ENCODE measurements at regions not wholly inside any gene's neighbourhood (a gene's known extent, or its start where the extent isn't known, plus 50 kb on each side); places are given as distances from the start of the nearest gene placed in this dataset.
"Not testable (repeated sequence)": the region's sequence is repeated elsewhere in the genome, so short reads cannot be mapped to it uniquely, and the experiment has no call there.

DNA sequence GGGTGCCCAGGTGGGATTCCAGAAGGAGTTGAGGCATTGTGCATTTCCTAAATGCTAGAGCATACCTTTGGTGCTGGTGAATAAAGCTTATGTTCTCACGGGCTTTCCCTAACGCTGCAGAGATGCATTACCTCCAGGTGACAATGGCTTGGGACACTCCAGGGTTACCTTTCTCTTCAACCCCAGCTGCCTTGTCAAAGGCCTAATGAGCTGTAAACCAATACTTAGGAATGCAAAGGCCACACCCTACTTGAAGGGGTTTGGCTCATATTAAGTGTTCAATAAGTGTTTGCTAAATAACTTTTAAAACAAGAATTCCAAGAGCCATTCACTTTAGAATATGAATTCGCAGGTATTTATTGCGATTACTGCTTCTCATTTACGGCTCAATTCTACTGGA, 77.6 kb upstream of the PAX8 start:
- H3K27ac Mint-ChIP-seq; H3K9me3 Mint-ChIP-seq; H3K36me3 Mint-ChIP-seq; DNase-seq (ENCODE audit: low spot score); ATAC-seq; H3K4me3 Mint-ChIP-seq; H3K4me1 Mint-ChIP-seq (ENCODE audit: low read depth in 2 of 2): not testable (repeated sequence)
- H3K27me3 Mint-ChIP-seq: peaks cover 6 to 15% of the 10 kb centered on the region in 2 donors

DNA sequence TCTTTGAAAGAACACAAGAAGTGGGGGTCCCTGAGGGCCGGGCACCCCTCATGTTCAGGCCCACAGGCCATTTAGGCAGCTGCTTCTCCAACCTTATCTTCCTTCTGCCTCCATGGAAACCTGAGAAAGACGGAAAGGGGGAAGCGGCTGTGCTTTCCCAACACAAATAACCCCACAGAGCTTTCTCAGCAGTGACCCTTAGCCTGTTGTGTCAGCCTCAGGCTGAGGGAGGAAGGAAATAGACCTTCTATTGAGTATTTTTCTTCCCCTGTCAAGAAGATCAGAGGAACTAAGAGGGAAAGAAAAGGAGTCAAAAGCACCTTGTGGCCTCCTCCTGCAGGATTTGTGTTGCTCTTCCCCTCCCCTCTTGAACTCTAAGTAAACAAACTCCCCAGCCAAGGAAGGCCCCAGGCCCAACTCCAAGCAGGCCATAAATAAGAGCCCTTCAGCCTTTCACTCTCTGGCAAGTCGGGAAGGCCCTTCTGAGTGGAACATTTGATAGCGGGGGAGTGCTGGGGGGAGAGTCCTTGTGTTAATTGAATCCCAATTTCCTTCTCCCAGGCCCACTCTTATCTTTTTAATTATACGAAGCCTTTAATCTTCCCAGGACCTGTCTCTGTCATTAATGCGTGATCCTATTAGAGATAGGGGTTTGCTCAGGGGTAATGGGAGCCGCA, 76.8 kb upstream of the PAX8 start:
- DNase-seq (ENCODE audit: low spot score); ATAC-seq; H3K9me3 Mint-ChIP-seq; H3K27ac Mint-ChIP-seq; H3K36me3 Mint-ChIP-seq; H3K4me1 Mint-ChIP-seq (ENCODE audit: low read depth in 2 of 2); H3K4me3 Mint-ChIP-seq: not testable (repeated sequence)
- peaks cover 6 to 17% of the 10 kb centered on the region in 2 donors for H3K27me3 Mint-ChIP-seq

DNA sequence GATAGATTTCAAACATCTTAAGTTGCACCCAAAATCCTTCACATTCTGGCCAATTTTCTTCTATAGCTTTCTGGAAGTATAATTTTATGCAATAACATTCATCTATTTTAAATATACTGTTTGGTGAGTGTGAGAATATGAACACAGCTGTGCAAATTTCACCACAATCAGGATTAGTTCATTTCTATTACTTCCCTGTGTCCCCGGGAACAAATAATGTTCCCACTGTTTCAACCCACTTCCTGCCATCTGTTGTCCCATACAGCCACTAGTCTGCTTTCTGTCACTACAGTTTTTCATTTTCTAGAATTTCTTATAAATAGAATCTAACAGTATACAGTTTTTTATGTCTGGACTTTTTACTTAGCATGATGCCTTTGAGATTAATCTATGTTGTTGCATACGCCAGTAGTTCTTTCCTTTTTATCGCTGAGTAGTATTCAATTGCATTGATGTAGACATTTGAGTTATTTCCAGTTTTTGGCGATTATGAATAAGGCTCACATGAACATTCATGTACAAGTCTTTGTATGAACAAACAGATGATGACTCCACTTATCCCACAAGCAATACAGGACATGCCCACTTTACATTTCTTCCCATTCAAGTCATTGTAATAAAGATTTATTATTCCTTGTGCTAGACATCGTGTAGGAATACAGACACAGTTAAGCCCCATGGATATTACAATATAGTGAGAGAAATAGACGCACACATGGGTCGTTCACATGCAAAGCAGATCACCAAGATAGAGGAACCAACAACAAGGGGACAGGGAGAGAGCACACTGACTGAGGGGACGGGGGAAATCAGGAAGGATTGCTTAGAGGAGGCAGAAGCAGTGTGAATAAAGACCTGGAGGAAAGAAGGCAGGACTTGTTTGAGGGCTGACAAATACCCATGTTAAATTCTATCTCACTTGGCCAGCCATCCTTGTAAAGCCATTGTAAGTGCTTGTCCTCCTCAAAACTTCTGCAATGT, 72.9 kb upstream of the PAX8 start:
- H3K27ac Mint-ChIP-seq: no peak overlapping the region
- no peak for ATAC-seq
- H3K27me3 Mint-ChIP-seq: peaks cover 6 to 17% of the 10 kb centered on the region in 2 donors
- no peak for DNase-seq (ENCODE audit: low spot score)
- H3K4me3 Mint-ChIP-seq: no peak overlapping the region
- no peaks in the 10 kb centered on the region for H3K4me1 Mint-ChIP-seq (ENCODE audit: low read depth in 2 of 2)
- H3K36me3 Mint-ChIP-seq: no peaks in the 10 kb centered on the region
- H3K9me3 Mint-ChIP-seq: no peaks in the 10 kb centered on the region

DNA sequence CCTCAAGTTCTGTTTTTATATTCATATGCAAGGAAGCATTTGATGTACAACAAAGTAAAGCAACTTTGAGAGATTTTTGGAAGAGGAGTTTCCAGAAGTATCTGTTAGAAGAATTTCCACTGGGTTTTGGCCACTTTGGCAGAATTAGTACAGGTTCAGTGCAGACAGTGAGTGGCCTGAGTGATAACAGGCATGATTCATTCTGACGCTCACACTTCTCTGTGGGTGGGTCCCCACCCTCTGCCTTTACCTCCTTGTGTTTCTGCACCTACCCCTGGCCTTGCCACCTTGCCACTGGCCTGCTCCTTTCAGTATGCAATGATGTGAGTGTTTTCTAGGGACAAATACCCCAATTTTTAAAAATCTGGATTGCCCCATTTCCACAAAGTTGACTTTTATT, 65.1 kb upstream of the PAX8 start:
- not testable (repeated sequence) for ATAC-seq; H3K27ac Mint-ChIP-seq; H3K4me1 Mint-ChIP-seq (ENCODE audit: low read depth in 2 of 2); H3K4me3 Mint-ChIP-seq; H3K9me3 Mint-ChIP-seq; DNase-seq (ENCODE audit: low spot score); H3K36me3 Mint-ChIP-seq
- peaks cover 8 to 18% of the 10 kb centered on the region in 2 donors for H3K27me3 Mint-ChIP-seq

DNA sequence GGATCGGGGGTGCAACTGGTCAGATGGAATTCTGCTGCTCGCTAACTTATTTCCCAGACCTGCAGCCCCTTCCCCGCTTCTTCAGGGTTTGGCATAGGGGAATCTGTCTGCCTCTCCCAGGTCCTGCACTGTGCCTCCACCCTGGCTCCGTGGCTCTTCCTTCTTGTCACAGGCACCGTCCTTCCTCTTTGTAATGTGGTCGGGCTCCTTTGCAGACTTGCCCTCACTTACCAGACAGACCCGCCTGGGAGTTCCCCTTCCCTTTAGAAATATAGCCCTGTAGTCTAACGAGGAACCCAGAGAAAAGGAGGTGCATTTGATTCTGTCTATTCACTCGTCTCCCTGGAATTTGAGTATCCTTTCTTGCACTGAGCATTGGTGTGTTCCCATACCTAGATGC, 63.9 kb upstream of the PAX8 start:
- Mint-ChIP-seq H3K4me3 (no peak overlapping the region), H3K27ac (no peak overlapping the region), H3K27me3 (peaks cover 8 to 18% of the 10 kb centered on the region in 2 donors), H3K9me3 (no peaks in the 10 kb centered on the region), H3K36me3 (no peaks in the 10 kb centered on the region), H3K4me1 (ENCODE audit: low read depth in 2 of 2) (peaks cover 0 to 4% of the 10 kb centered on the region in 2 donors)
- no peak for DNase-seq (ENCODE audit: low spot score)
- peak in 1 of 2 donors; percentile 28 for ATAC-seq

DNA sequence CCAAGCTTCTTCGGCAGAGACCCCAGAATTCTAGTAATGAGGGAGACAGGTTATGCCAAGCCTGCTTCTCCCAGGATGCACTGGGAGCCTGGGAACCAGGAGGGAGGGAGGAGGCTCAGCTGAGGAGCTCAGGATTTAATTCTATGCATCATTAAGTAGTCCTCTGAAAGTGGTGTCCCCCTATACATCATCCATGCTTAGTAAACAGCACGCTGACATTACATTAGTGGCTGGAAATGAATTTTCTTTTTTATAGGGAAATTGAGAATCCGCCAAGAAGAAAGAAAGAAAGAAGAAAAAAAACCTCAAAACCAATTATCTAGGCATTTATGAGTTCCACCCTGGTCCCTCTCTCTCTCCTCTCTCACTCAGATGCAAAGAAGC, 63.1 kb upstream of the PAX8 start:
- H3K36me3 Mint-ChIP-seq; H3K27ac Mint-ChIP-seq; H3K4me1 Mint-ChIP-seq (ENCODE audit: low read depth in 2 of 2); ATAC-seq; H3K9me3 Mint-ChIP-seq; DNase-seq (ENCODE audit: low spot score); H3K4me3 Mint-ChIP-seq: not testable (repeated sequence)
- H3K27me3 Mint-ChIP-seq: peaks cover 8 to 19% of the 10 kb centered on the region in 2 donors

DNA sequence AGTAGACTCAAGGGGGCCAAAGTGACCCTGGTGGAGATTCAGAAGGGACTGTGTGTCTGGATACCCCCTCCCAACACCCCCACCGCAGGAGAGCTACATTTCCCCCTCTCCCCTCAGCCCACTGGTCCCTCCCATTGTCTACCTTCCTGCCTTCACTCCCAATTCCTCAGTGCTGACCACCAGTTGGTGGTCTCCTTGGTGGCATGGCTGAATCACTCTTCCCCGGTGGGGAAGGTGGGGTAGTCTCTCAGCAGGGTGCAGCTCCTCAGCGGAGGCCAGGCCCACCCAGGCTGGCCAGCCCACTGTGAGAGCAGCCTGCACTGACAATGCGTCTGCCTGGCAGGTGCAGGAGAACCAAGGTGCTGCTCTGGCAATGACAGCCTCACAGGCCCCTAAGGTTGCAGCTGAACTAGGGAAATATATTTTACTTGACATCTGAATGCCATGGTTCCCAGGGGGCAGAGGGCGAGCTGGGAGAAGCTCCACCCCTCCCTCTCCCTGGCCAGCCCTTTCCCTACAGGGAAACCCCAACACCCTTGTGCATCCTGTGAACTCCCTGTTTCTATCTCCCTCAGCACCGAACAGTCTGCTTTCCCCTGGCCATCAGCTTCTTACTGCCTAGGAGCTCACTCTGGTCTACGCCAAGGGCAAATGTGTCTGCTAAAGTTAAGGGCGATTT, 62.6 kb upstream of the PAX8 start:
- Mint-ChIP-seq H3K36me3 (no peaks in the 10 kb centered on the region), H3K27ac (no peak overlapping the region), H3K4me1 (ENCODE audit: low read depth in 2 of 2) (peaks cover 0 to 4% of the 10 kb centered on the region in 2 donors), H3K9me3 (no peaks in the 10 kb centered on the region), H3K27me3 (peaks cover 13 to 23% of the 10 kb centered on the region in 2 donors), H3K4me3 (no peak overlapping the region)
- ATAC-seq (no peak), DNase-seq (ENCODE audit: low spot score) (no peak)

DNA sequence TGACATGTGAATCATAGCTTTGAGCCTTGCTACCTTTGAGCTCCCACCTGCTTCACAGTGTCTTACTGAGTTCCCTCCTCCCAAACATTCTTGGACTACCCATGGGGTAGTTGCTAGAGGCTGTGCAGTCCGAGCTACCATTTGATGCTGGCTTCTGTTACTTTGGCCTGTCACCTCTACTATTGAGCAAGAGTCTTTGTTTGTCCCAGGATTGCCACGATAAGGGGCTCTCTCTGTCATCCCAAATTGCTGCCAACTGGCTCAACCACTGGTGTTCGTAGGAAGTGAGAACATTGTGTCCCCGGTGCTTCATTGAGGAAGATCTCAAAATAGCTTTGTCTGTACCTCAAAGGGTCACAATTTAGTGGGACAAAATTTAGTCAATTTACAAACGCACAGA, 59.1 kb upstream of the PAX8 start:
- Mint-ChIP-seq H3K4me1 (ENCODE audit: low read depth in 2 of 2) (peaks cover 0 to 2% of the 10 kb centered on the region in 2 donors), H3K27ac (no peak overlapping the region), H3K4me3 (no peak overlapping the region), H3K36me3 (no peaks in the 10 kb centered on the region), H3K9me3 (no peaks in the 10 kb centered on the region), H3K27me3 (peaks cover 10 to 16% of the 10 kb centered on the region in 2 donors)
- DNase-seq (ENCODE audit: low spot score) (no peak), ATAC-seq (no peak)

DNA sequence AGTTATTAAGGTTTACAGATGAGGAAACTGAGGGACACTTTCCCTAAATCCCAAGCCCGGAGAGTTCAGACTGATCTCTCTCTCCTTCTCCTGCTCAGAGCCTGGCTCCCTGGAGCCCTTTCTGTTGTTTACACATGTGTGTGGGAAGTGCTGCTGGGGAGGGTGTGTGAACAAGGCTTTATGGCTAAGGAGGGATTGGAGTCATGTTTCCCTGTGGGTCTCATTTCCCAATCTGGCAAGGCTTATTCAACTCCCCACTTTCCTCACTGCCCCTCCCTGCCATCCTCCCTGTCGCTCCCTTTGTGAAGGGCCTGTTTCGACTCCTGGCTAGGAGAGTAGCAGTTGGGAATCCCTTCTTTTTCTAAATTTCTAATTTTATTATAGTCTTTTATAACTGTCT, 57.3 kb upstream of the PAX8 start:
- H3K9me3 Mint-ChIP-seq; H3K4me3 Mint-ChIP-seq; H3K36me3 Mint-ChIP-seq; DNase-seq (ENCODE audit: low spot score); H3K27ac Mint-ChIP-seq; H3K4me1 Mint-ChIP-seq (ENCODE audit: low read depth in 2 of 2); ATAC-seq: not testable (repeated sequence)
- peaks cover 7 to 13% of the 10 kb centered on the region in 2 donors for H3K27me3 Mint-ChIP-seq

DNA sequence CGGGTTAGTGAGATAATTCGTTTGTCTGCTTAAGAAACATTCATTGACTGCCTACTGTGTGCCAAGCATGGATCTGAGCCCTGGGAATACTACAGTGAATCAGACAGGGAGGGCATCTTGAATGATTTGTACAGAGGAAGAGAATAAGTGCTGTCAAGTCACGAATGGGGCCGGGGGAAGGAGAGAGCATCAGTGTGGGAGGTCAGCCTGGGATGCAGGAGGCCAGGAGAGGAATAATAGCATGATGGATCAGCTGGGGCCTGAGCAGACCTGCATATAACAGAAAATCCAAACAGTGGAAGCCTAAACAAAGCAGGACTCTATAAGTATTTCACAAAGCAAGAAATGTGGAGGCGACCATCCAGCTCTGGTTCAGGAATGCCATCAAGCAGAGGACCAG, 55.4 kb upstream of the PAX8 start:
- H3K4me3 Mint-ChIP-seq: no peak overlapping the region
- ATAC-seq (no peak), DNase-seq (ENCODE audit: low spot score) (no peak)
- H3K4me1 Mint-ChIP-seq (ENCODE audit: low read depth in 2 of 2): no peaks in the 10 kb centered on the region
- H3K9me3 Mint-ChIP-seq: no peaks in the 10 kb centered on the region
- peaks cover 18 to 26% of the 10 kb centered on the region in 2 donors for H3K27me3 Mint-ChIP-seq
- no peak overlapping the region for H3K27ac Mint-ChIP-seq
- H3K36me3 Mint-ChIP-seq: no peaks in the 10 kb centered on the region

DNA sequence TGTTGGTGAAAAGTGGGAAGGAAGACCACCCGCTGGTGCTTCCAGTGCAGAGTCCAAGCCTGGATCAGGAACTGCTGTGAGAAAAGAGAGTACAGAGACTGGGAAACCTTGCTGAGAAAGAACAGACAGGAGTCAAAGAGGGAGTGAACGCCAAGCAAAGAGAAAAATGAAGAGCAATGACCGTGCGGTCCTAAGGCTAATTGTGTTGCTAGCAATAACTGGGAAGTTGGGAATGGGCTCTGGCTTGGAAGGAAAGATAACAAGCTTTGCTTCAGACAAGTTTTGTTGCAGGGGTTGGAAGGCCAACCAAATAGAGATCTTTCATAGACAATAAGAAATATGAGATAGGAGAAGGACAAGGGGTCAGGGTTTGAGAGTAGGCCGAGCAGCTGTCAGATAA, 55.0 kb upstream of the PAX8 start:
- not testable (repeated sequence) for H3K36me3 Mint-ChIP-seq; DNase-seq (ENCODE audit: low spot score); H3K27ac Mint-ChIP-seq; ATAC-seq; H3K4me1 Mint-ChIP-seq (ENCODE audit: low read depth in 2 of 2); H3K4me3 Mint-ChIP-seq; H3K9me3 Mint-ChIP-seq
- H3K27me3 Mint-ChIP-seq: peaks cover 18 to 26% of the 10 kb centered on the region in 2 donors

DNA sequence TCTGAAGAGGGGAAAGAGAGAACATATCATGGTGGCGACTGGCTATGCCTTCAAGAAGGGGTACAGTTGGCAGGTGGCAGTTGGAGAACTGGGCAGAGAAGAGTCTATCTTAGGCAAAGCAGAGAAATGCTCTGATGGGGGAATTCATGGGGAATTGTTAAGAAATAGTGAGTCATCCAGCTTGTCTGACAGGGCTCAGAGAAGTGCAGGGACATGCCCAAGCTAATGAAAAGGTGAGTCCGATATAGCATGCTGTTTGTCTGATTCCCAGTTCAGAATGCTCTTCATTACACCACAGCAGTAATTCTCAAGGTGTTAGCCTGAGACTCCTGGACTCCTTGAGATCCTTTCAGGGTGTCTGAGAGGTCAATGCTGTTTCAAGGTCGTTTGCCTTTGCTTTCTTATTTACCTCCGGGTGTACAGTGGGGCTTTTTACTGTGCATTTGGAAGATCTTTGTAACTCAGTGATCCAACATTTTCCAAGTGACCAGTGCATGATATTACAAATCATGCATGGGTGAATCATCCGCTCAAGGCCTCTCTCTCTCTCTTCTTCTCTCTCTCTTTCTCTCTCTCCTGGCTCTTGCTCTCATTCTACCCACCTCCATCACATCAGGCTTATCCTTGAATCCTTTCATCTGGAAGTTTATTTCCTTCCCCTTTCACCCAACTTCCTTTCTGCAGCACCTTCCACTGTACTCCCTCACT, 51.5 kb upstream of the PAX8 start:
- H3K27ac Mint-ChIP-seq; ATAC-seq; H3K9me3 Mint-ChIP-seq; H3K4me1 Mint-ChIP-seq (ENCODE audit: low read depth in 2 of 2); H3K36me3 Mint-ChIP-seq; H3K4me3 Mint-ChIP-seq; DNase-seq (ENCODE audit: low spot score): not testable (repeated sequence)
- peaks cover 16 to 31% of the 10 kb centered on the region in 2 donors for H3K27me3 Mint-ChIP-seq

DNA sequence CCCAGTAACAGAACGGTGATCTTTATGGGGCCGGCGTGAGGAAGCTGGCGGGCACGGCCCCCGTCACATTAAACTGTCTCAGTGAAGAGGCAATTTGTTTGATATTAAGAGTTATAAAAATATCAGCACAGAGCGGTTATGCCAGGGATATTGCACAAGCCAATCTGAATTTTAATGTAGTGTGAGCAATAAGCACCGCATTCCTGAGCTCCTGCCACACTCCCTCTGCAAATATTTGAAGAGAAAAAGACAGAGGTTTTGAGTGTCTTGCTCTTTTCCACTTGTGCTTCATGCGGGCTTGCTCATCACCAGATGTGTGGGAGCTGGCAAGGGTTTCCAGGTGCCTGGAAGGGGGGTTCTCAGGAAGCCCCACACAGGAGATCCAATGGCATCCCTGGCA, 50.3 kb upstream of the PAX8 start:
- not testable (repeated sequence) for H3K36me3 Mint-ChIP-seq; H3K27ac Mint-ChIP-seq; DNase-seq (ENCODE audit: low spot score); ATAC-seq; H3K4me3 Mint-ChIP-seq; H3K9me3 Mint-ChIP-seq; H3K4me1 Mint-ChIP-seq (ENCODE audit: low read depth in 2 of 2)
- H3K27me3 Mint-ChIP-seq: peaks cover 21 to 41% of the 10 kb centered on the region in 2 donors
